ENCODE measurements at regions not wholly inside any gene's neighbourhood (a gene's known extent, or its start where the extent isn't known, plus 50 kb on each side); places are given as distances from the start of the nearest gene placed in this dataset.

- POLR2A ChIA-PET: no interaction called here
- CTCF ChIA-PET: no interaction called here
- no peak for DNase-seq (ENCODE audit: low read depth, low spot score)
These were observed 165.7 kb upstream of the PTPRK start for GRCh38 chr6:128686084-128686483.

GRCh38 chr6:128676456-128676855 is 156.1 kb upstream of the PTPRK start:
- TF ChIP-seq CTCF (IDR thresholded peaks at IDR 0.05; ENCODE audit: low read depth, low read length): no peak
- DNase-seq (ENCODE audit: low read depth, low spot score): no peak
- Histone ChIP-seq H3K4me3 (ENCODE audit: low read depth, low read length) (no peak overlapping the region), H3K27ac (ENCODE audit: low read depth, low read length) (no peak overlapping the region), H3K9me3 (ENCODE audit: control insufficient read depth, insufficient read depth, low read length) (no peaks in the 10 kb centered on the region), H3K27me3 (ENCODE audit: control insufficient read depth, insufficient read depth, low read length) (no peaks in the 10 kb centered on the region)
- ChIA-PET CTCF (no interaction called here), POLR2A (no interaction called here)

More at GRCh38 chr6:128686084-128686483, 165.7 kb upstream of the PTPRK start:
- Histone ChIP-seq H3K27ac (ENCODE audit: low read depth, low read length) (no peak overlapping the region), H3K27me3 (ENCODE audit: control insufficient read depth, insufficient read depth, low read length) (no peaks in the 10 kb centered on the region), H3K4me3 (ENCODE audit: low read depth, low read length) (no peak overlapping the region), H3K9me3 (ENCODE audit: control insufficient read depth, insufficient read depth, low read length) (no peaks in the 10 kb centered on the region; the same call in 1 of the 2 replicates)
- no peak for TF ChIP-seq CTCF (IDR thresholded peaks at IDR 0.05; ENCODE audit: low read depth, low read length)

GRCh38 chr6:128672023-128672422 is 151.6 kb upstream of the PTPRK start:
- DNase-seq (ENCODE audit: low read depth, low spot score): no peak
- H3K27ac ChIP-seq (ENCODE audit: low read depth, low read length): no peak overlapping the region
- no peak for TF ChIP-seq CTCF (IDR thresholded peaks at IDR 0.05; ENCODE audit: low read depth, low read length)
- no peaks in the 10 kb centered on the region for H3K9me3 ChIP-seq (ENCODE audit: control insufficient read depth, insufficient read depth, low read length)
- H3K4me3 ChIP-seq (ENCODE audit: low read depth, low read length): no peak overlapping the region
- ChIA-PET POLR2A (no interaction called here), CTCF (interaction anchor here (0.6 kb wide), 1 partner anchor 426 kb away, joined by 4 read pairs; no protein-coding TSS in a partner anchor)
- no peaks in the 10 kb centered on the region for H3K27me3 ChIP-seq (ENCODE audit: control insufficient read depth, insufficient read depth, low read length)

- no peak for DNase-seq (ENCODE audit: low read depth, low spot score)
- Histone ChIP-seq H3K9me3 (ENCODE audit: control insufficient read depth, insufficient read depth, low read length) (no peaks in the 10 kb centered on the region), H3K27ac (ENCODE audit: low read depth, low read length) (no peak overlapping the region), H3K27me3 (ENCODE audit: control insufficient read depth, insufficient read depth, low read length) (no peaks in the 10 kb centered on the region), H3K4me3 (ENCODE audit: low read depth, low read length) (no peak overlapping the region)
- POLR2A ChIA-PET: no interaction called here
- TF ChIP-seq CTCF (IDR thresholded peaks at IDR 0.05; ENCODE audit: low read depth, low read length): no peak
- CTCF ChIA-PET: no interaction called here
These were observed 147.0 kb upstream of the PTPRK start for GRCh38 chr6:128667339-128667858.

- no peak for TF ChIP-seq CTCF (IDR thresholded peaks at IDR 0.05; ENCODE audit: low read depth, low read length)
These were observed 146.0 kb upstream of the PTPRK start for GRCh38 chr6:128666405-128666804.

More at GRCh38 chr6:128666405-128666804, 146.0 kb upstream of the PTPRK start:
- ChIA-PET CTCF (no interaction called here), POLR2A (no interaction called here)
- Histone ChIP-seq H3K27ac (ENCODE audit: low read depth, low read length) (no peak overlapping the region), H3K9me3 (ENCODE audit: control insufficient read depth, insufficient read depth, low read length) (no peaks in the 10 kb centered on the region), H3K27me3 (ENCODE audit: control insufficient read depth, insufficient read depth, low read length) (no peaks in the 10 kb centered on the region), H3K4me3 (ENCODE audit: low read depth, low read length) (no peak overlapping the region)
- no peak for DNase-seq (ENCODE audit: low read depth, low spot score)

Measured in AG04450 (cell line).